ENCODE measurements at regions not wholly inside any gene's neighbourhood (a gene's known extent, or its start where the extent isn't known, plus 50 kb on each side); places are given as distances from the start of the nearest gene placed in this dataset.

- TF ChIP-seq EZH2phosphoT487 (conservative IDR thresholded peaks at IDR 0.05; ENCODE audit: low read length) (no peak), CTCF (IDR thresholded peaks at IDR 0.05; ENCODE audit: insufficient read depth, low read length, poor library complexity, severe bottlenecking) (no peak)
- no peak overlapping the region for H2AFZ ChIP-seq (ENCODE audit: low read depth, low read length, severe bottlenecking)
Measured at GRCh38 chr1:208967334-208967733, 616.2 kb upstream of the CAMK1G start.

GRCh38 chr1:208974717-208975116, 608.8 kb upstream of the CAMK1G start:
- TF ChIP-seq EZH2phosphoT487 (conservative IDR thresholded peaks at IDR 0.05; ENCODE audit: low read length): no peak
- TF ChIP-seq CTCF (IDR thresholded peaks at IDR 0.05; ENCODE audit: insufficient read depth, low read length, poor library complexity, severe bottlenecking): no peak
- Histone ChIP-seq H3K27me3 (ENCODE audit: low read length) (no peaks in the 10 kb centered on the region), H3K36me3 (ENCODE audit: low read length) (no peaks in the 10 kb centered on the region), H3K79me2 (ENCODE audit: insufficient read depth, low read length) (no peaks in the 10 kb centered on the region), H3K9me2 (replicated peaks; ENCODE audit: insufficient read depth, low read length) (no peaks in the 10 kb centered on the region; the same call in 1 of the 2 replicates), H3K4me3 (ENCODE audit: insufficient read depth, low read length, poor library complexity, severe bottlenecking) (no peak overlapping the region), H4K20me1 (ENCODE audit: low read depth, low read length) (no peaks in the 10 kb centered on the region), H3K27ac (ENCODE audit: low read depth, low read length) (no peak overlapping the region), H3F3A (ENCODE audit: insufficient read depth) (no peaks in the 10 kb centered on the region), H2AFZ (ENCODE audit: low read depth, low read length, severe bottlenecking) (no peak overlapping the region), H3K9ac (ENCODE audit: low read length) (no peak overlapping the region), H3K4me2 (ENCODE audit: low read depth, low read length, poor library complexity, severe bottlenecking) (no peak overlapping the region), H3K9me3 (ENCODE audit: insufficient read depth, low read length) (no peaks in the 10 kb centered on the region)

More at GRCh38 chr1:208967334-208967733, 616.2 kb upstream of the CAMK1G start:
- H3K36me3 ChIP-seq (ENCODE audit: low read length): no peaks in the 10 kb centered on the region
- no peaks in the 10 kb centered on the region for H3K9me2 ChIP-seq (replicated peaks; ENCODE audit: insufficient read depth, low read length)
- H3K27ac ChIP-seq (ENCODE audit: low read depth, low read length): no peak overlapping the region
- H3K27me3 ChIP-seq (ENCODE audit: low read length): no peaks in the 10 kb centered on the region
- H4K20me1 ChIP-seq (ENCODE audit: low read depth, low read length): no peaks in the 10 kb centered on the region
- H3K9me3 ChIP-seq (ENCODE audit: insufficient read depth, low read length): no peaks in the 10 kb centered on the region
- no peaks in the 10 kb centered on the region for H3F3A ChIP-seq (ENCODE audit: insufficient read depth)
- no peak overlapping the region for H3K4me2 ChIP-seq (ENCODE audit: low read depth, low read length, poor library complexity, severe bottlenecking)
- H3K79me2 ChIP-seq (ENCODE audit: insufficient read depth, low read length): no peaks in the 10 kb centered on the region
- no peak overlapping the region for H3K9ac ChIP-seq (ENCODE audit: low read length)
- H3K4me3 ChIP-seq (ENCODE audit: insufficient read depth, low read length, poor library complexity, severe bottlenecking): no peak overlapping the region

- no peak overlapping the region for H3K9ac ChIP-seq (ENCODE audit: low read length)
- no peaks in the 10 kb centered on the region for H4K20me1 ChIP-seq (ENCODE audit: low read depth, low read length)
- H3K9me3 ChIP-seq (ENCODE audit: insufficient read depth, low read length): no peaks in the 10 kb centered on the region
- H3K4me2 ChIP-seq (ENCODE audit: low read depth, low read length, poor library complexity, severe bottlenecking): no peak overlapping the region
- H3K4me3 ChIP-seq (ENCODE audit: insufficient read depth, low read length, poor library complexity, severe bottlenecking): no peak overlapping the region
- no peaks in the 10 kb centered on the region; the same call in 1 of the 2 replicates for H3K9me2 ChIP-seq (replicated peaks; ENCODE audit: insufficient read depth, low read length)
- TF ChIP-seq CTCF (IDR thresholded peaks at IDR 0.05; ENCODE audit: insufficient read depth, low read length, poor library complexity, severe bottlenecking) (no peak), EZH2phosphoT487 (conservative IDR thresholded peaks at IDR 0.05; ENCODE audit: low read length) (no peak)
- no peaks in the 10 kb centered on the region for H3K36me3 ChIP-seq (ENCODE audit: low read length)
- H3F3A ChIP-seq (ENCODE audit: insufficient read depth): no peaks in the 10 kb centered on the region
- no peak overlapping the region for H2AFZ ChIP-seq (ENCODE audit: low read depth, low read length, severe bottlenecking)
- no peaks in the 10 kb centered on the region for H3K79me2 ChIP-seq (ENCODE audit: insufficient read depth, low read length)
- no peak overlapping the region for H3K27ac ChIP-seq (ENCODE audit: low read depth, low read length)
- H3K27me3 ChIP-seq (ENCODE audit: low read length): no peaks in the 10 kb centered on the region
Measured at GRCh38 chr1:208975456-208975855, 608.1 kb upstream of the CAMK1G start.

All from SU-DHL-6 (cell line).